ENCODE measurements at regions not wholly inside any gene's neighbourhood (a gene's known extent, or its start where the extent isn't known, plus 50 kb on each side); places are given as distances from the start of the nearest gene placed in this dataset.

- no peak for TF ChIP-seq CTCF (IDR thresholded peaks at IDR 0.05; ENCODE audit: borderline replicate concordance, extremely low read depth, low read length, poor library complexity, severe bottlenecking)
- TF ChIP-seq EZH2 (IDR thresholded peaks at IDR 0.05; ENCODE audit: borderline replicate concordance, low read depth, low read length, severe bottlenecking), result no peak
Measured at GRCh38 chr7:137165786-137166185, 177.7 kb downstream of the PTN start.
